ENCODE measurements at regions not wholly inside any gene's neighbourhood (a gene's known extent, or its start where the extent isn't known, plus 50 kb on each side); places are given as distances from the start of the nearest gene placed in this dataset.
A peak's percentile ranks its signal among the peaks of the same experiment; 100 is the strongest.
"Not testable (repeated sequence)": the region's sequence is repeated elsewhere in the genome, so short reads cannot be mapped to it uniquely, and the experiment has no call there.

GRCh38 chr2:113823716-113824595, 65.9 kb upstream of the ACTR3 start:
- no peak for ATAC-seq
- Histone ChIP-seq H3K36me3 (no peaks in the 10 kb centered on the region), H3K4me1 (no peaks in the 10 kb centered on the region), H3K9me3 (no peaks in the 10 kb centered on the region), H3K27me3 (no peaks in the 10 kb centered on the region), H3K27ac (no peak overlapping the region), H3K4me3 (no peak overlapping the region)
- TF ChIP-seq CTCF (IDR thresholded peaks at IDR 0.05) = no peak
- DNase-seq = no peak
- intact Hi-C loops (cut with DNase I) = no loop called here

GRCh38 chr2:113822087-113822815, 65.8 kb upstream of the SLC35F5 start:
- DNase-seq = no peak
- H3K27ac ChIP-seq = no peak overlapping the region
- no peaks in the 10 kb centered on the region for H3K27me3 ChIP-seq
- no peak for TF ChIP-seq CTCF (IDR thresholded peaks at IDR 0.05)
- H3K4me3 ChIP-seq = no peak overlapping the region
- H3K9me3 ChIP-seq = no peaks in the 10 kb centered on the region
- no peaks in the 10 kb centered on the region for H3K36me3 ChIP-seq
- H3K4me1 ChIP-seq = peaks cover 8% of the 10 kb centered on the region
- intact Hi-C loops (cut with DNase I) = no loop called here
- no peak for ATAC-seq

GRCh38 chr2:113818382-113818951, 62.0 kb upstream of the SLC35F5 start:
- peak overlapping the region; percentile 3 for H3K27ac ChIP-seq
- intact Hi-C loops (cut with DNase I) = no loop called here
- no peak overlapping the region for H3K4me3 ChIP-seq

GRCh38 chr2:113813396-113813795, 57.0 kb upstream of the SLC35F5 start:
- intact Hi-C loops (cut with DNase I) = not testable (repeated sequence)

More at GRCh38 chr2:113818382-113818951, 62.0 kb upstream of the SLC35F5 start:
- no peaks in the 10 kb centered on the region for H3K27me3 ChIP-seq
- no peaks in the 10 kb centered on the region for H3K36me3 ChIP-seq
- ATAC-seq = peak; percentile 93
- no peaks in the 10 kb centered on the region for H3K9me3 ChIP-seq
- TF ChIP-seq CTCF (IDR thresholded peaks at IDR 0.05) = no peak
- no peak for DNase-seq
- H3K4me1 ChIP-seq = peaks cover 8% of the 10 kb centered on the region

GRCh38 chr2:113812204-113812603, 55.8 kb upstream of the SLC35F5 start:
- no peak for DNase-seq

More at GRCh38 chr2:113813396-113813795, 57.0 kb upstream of the SLC35F5 start:
- not testable (repeated sequence) for H3K9me3 ChIP-seq, H3K27me3 ChIP-seq, H3K27ac ChIP-seq, H3K4me3 ChIP-seq, H3K36me3 ChIP-seq, ATAC-seq, H3K4me1 ChIP-seq, DNase-seq

More at GRCh38 chr2:113812204-113812603, 55.8 kb upstream of the SLC35F5 start:
- intact Hi-C loops (cut with DNase I) = no loop called here
- no peaks in the 10 kb centered on the region for H3K9me3 ChIP-seq
- H3K4me3 ChIP-seq = no peak overlapping the region
- H3K4me1 ChIP-seq = no peaks in the 10 kb centered on the region
- no peak for ATAC-seq
- TF ChIP-seq CTCF (IDR thresholded peaks at IDR 0.05) = no peak
- no peaks in the 10 kb centered on the region for H3K36me3 ChIP-seq
- H3K27me3 ChIP-seq = no peaks in the 10 kb centered on the region
- no peak overlapping the region for H3K27ac ChIP-seq

Measured in upper lobe of right lung (tissue), 1 donor.